22Rv1 (cell line): ENCODE measurements at regions not wholly inside any gene's neighbourhood (a gene's known extent, or its start where the extent isn't known, plus 50 kb on each side); places are given as distances from the start of the nearest gene placed in this dataset.
"Not testable (repeated sequence)": the region's sequence is repeated elsewhere in the genome, so short reads cannot be mapped to it uniquely, and the experiment has no call there.

Source experiments
- H3K27ac ChIP-seq: fragments of 450-650 bp; 2 replicates; pipeline ENCODE4 v1.5.1; 2017
- CTCF ChIP-seq: fragments of 450-650 bp; IDR thresholded peaks from 2 replicates; pipeline ENCODE4 v1.5.1; 2017; ENCODE audit warnings: mild to moderate bottlenecking
- ZFX ChIP-seq: fragments of 450-650 bp; IDR thresholded peaks from 2 replicates; pipeline ENCODE4 v1.6.1; 2017; ENCODE audit warnings: antibody characterized with exemption, borderline replicate concordance

- H3K27ac ChIP-seq = no peak overlapping the region
- no peak for TF ChIP-seq ZFX
- no peak for TF ChIP-seq CTCF
These were observed 1183.2 kb upstream of the CELF2 start for GRCh38 chr10:9834434-9834833.

GRCh38 chr10:9845075-9845474 is 1172.6 kb upstream of the CELF2 start:
- H3K27ac ChIP-seq = no peak overlapping the region
- no peak for TF ChIP-seq CTCF
- no peak for TF ChIP-seq ZFX

- H3K27ac ChIP-seq = no peak overlapping the region
- TF ChIP-seq ZFX (no peak), CTCF (no peak)
These were observed 1169.4 kb upstream of the CELF2 start for GRCh38 chr10:9848278-9848677.

GRCh38 chr10:9848981-9849380 is 1168.7 kb upstream of the CELF2 start:
- TF ChIP-seq CTCF (no peak), ZFX (no peak)
- H3K27ac ChIP-seq = no peak overlapping the region

- no peak overlapping the region for H3K27ac ChIP-seq
- no peak for TF ChIP-seq CTCF
- no peak for TF ChIP-seq ZFX
These were observed 1167.3 kb upstream of the CELF2 start for GRCh38 chr10:9850415-9850814.

- TF ChIP-seq CTCF (no peak), ZFX (no peak)
- H3K27ac ChIP-seq = no peak overlapping the region
These were observed 1165.9 kb upstream of the CELF2 start for GRCh38 chr10:9851808-9852207.

- TF ChIP-seq ZFX = no peak
- no peak overlapping the region for H3K27ac ChIP-seq
These were observed 1164.0 kb upstream of the CELF2 start for GRCh38 chr10:9853405-9854355.

GRCh38 chr10:9855451-9855850 is 1162.2 kb upstream of the CELF2 start:
- H3K27ac ChIP-seq = not testable (repeated sequence)
